Esophagus muscularis mucosa (tissue), 4 donors: ENCODE measurements at regions not wholly inside any gene's neighbourhood (a gene's known extent, or its start where the extent isn't known, plus 50 kb on each side); places are given as distances from the start of the nearest gene placed in this dataset.

Source experiments
- DNase-seq: peaks from one replicate; pipeline ENCODE4 v3.0.0-alpha.2; 2017; ENCODE audit errors: extremely low spot score
- H3K27ac ChIP-seq, 4 donors: fragments of 200-600 bp; sonication (generic); replicated peaks in 1 of 4; 1 replicate in 3 of 4; 2 replicates in 1 of 4; pipeline ENCODE4 v1.5.1; 2016 to 2019; ENCODE audit warnings: mild to moderate bottlenecking in 1 of 4
- H3K27me3 ChIP-seq, 4 donors: fragments of 200-600 bp; sonication (generic); one replicate each; pipeline versions ENCODE4 v1.5.1 to v1.6.0; 2016 to 2019
- H3K36me3 ChIP-seq, 4 donors: fragments of 200-600 bp; sonication (generic); one replicate each; pipeline ENCODE4 v1.5.1; 2016 to 2019
- H3K4me1 ChIP-seq, 4 donors: fragments of 200-600 bp; sonication (generic); one replicate each; pipeline ENCODE4 v1.5.1; 2016 to 2019
- H3K4me3 ChIP-seq, 4 donors: fragments of 200-600 bp; sonication (generic); 1 replicate in 2 of 4; 2 replicates in 2 of 4; pipeline ENCODE4 v1.5.1; 2016 to 2019; ENCODE audit warnings: mild to moderate bottlenecking in 4 of 4, moderate library complexity in 1 of 4
- H3K9me3 ChIP-seq, 4 donors: fragments of 200-600 bp; sonication (generic); 1 replicate in 3 of 4; 2 replicates in 1 of 4; pipeline ENCODE4 v1.5.1; 2016 to 2019
- CTCF ChIP-seq, 3 experiments: fragments of 200-600 bp in 2 of 3; fragments of 450-650 bp in 1 of 3; sonication (generic) in 2 of 3; IDR thresholded peaks; one replicate each; pipeline ENCODE4 v1.5.1; 2017 to 2019; ENCODE audit warnings: antibody characterized with exemption in 3 of 3, mild to moderate bottlenecking in 2 of 3, moderate library complexity in 1 of 3
- EP300 ChIP-seq: sonication (generic); formaldehyde crosslinking; IDR thresholded peaks from one replicate; pipeline ENCODE4 v1.6.1; 2017; ENCODE audit warnings: antibody characterized with exemption
- POLR2A ChIP-seq: fragments of 450-650 bp; IDR thresholded peaks from one replicate; pipeline ENCODE4 v1.6.1; 2017; ENCODE audit warnings: antibody characterized with exemption, moderate library complexity, mild to moderate bottlenecking, low read depth
- POLR2AphosphoS5 ChIP-seq, 2 donors: sonication (generic); formaldehyde crosslinking; IDR thresholded peaks; one replicate each; pipeline ENCODE4 v1.6.1; 2017; ENCODE audit warnings: antibody characterized with exemption in 2 of 2
- WGBS: methylation state at CpG from one replicate; pipeline ENCODE4 v1.1.5; 2018; 5-methylcytosine and 5-hydroxymethylcytosine counted together
- intact Hi-C: fragments of 100-400 bp; cut with DNase I; formaldehyde crosslinking; loops from one replicate; pipeline ENCODE4 v1.15.1; 2023

GRCh38 chr5:3339092-3339797 lies 256.4 kb upstream of the IRX1 start:
- no peak for DNase-seq
- no peak overlapping the region for H3K4me3 ChIP-seq
- intact Hi-C loops = no loop called here
- WGBS = 85% methylated on average over 23 of the region's 23 CpGs
- H3K36me3 ChIP-seq = no peaks in the 10 kb centered on the region
- H3K9me3 ChIP-seq = no peaks in the 10 kb centered on the region
- H3K4me1 ChIP-seq = no peaks in the 10 kb centered on the region
- no peak for TF ChIP-seq POLR2A
- no peak for TF ChIP-seq POLR2AphosphoS5 (IDR thresholded peaks at IDR 0.05)
- TF ChIP-seq EP300 = no peak
- no peak for TF ChIP-seq CTCF (IDR thresholded peaks at IDR 0.05)
- H3K27ac ChIP-seq = no peak overlapping the region
- no peaks in the 10 kb centered on the region for H3K27me3 ChIP-seq

GRCh38 chr5:3337812-3338541 lies 257.7 kb upstream of the IRX1 start:
- Histone ChIP-seq H3K9me3 (no peaks in the 10 kb centered on the region), H3K27ac (no peak overlapping the region), H3K27me3 (peaks cover 0 to 4% (median 0%) of the 10 kb centered on the region in 4 donors), H3K4me1 (no peaks in the 10 kb centered on the region), H3K4me3 (no peak overlapping the region), H3K36me3 (no peaks in the 10 kb centered on the region)
- intact Hi-C loops = no loop called here
- TF ChIP-seq POLR2A (no peak), POLR2AphosphoS5 (IDR thresholded peaks at IDR 0.05) (no peak), CTCF (IDR thresholded peaks at IDR 0.05) (no peak), EP300 (no peak)
- DNase-seq = no peak
- 83% methylated on average over 16 of the region's 16 CpGs for WGBS

- H3K9me3 ChIP-seq = no peaks in the 10 kb centered on the region
- no peaks in the 10 kb centered on the region for H3K4me1 ChIP-seq
- H3K4me3 ChIP-seq = no peak overlapping the region
- no peaks in the 10 kb centered on the region for H3K36me3 ChIP-seq
- TF ChIP-seq CTCF (IDR thresholded peaks at IDR 0.05) (no peak), POLR2AphosphoS5 (IDR thresholded peaks at IDR 0.05) (no peak), POLR2A (no peak), EP300 (no peak)
- WGBS = 68% methylated on average over 6 of the region's 11 CpGs
- intact Hi-C loops = no loop called here
- H3K27ac ChIP-seq = no peak overlapping the region
- DNase-seq = no peak
- peaks cover 0 to 8% (median 0%) of the 10 kb centered on the region in 4 donors for H3K27me3 ChIP-seq
Observed at GRCh38 chr5:3336666-3337065, 259.0 kb upstream of the IRX1 start.

GRCh38 chr5:3335301-3335700 lies 260.3 kb upstream of the IRX1 start:
- H3K9me3 ChIP-seq = no peaks in the 10 kb centered on the region
- DNase-seq = no peak
- no peak for TF ChIP-seq EP300
- TF ChIP-seq POLR2AphosphoS5 (IDR thresholded peaks at IDR 0.05) = no peak
- no peak for TF ChIP-seq POLR2A
- no peak for TF ChIP-seq CTCF (IDR thresholded peaks at IDR 0.05)
- H3K36me3 ChIP-seq = no peaks in the 10 kb centered on the region
- H3K4me1 ChIP-seq = no peaks in the 10 kb centered on the region
- intact Hi-C loops = no loop called here
- peaks cover 0 to 9% (median 0%) of the 10 kb centered on the region in 4 donors for H3K27me3 ChIP-seq
- no peak overlapping the region for H3K4me3 ChIP-seq
- 74% methylated on average over 9 of the region's 12 CpGs for WGBS
- H3K27ac ChIP-seq = no peak overlapping the region
